GM12878 (cell line): ENCODE measurements at regions not wholly inside any gene's neighbourhood (a gene's known extent, or its start where the extent isn't known, plus 50 kb on each side); places are given as distances from the start of the nearest gene placed in this dataset.

Experiments used
- ATAC-seq: fragments of 200-7000 bp; cut with Tn5 transposase; 3 replicates; pipeline ENCODE4 v1.9.1; 2020; ENCODE audit warnings: mild to moderate bottlenecking, moderate library complexity
- BruUV-seq: library from RNA; stranded (reverse); fragments of 400-500 nt; replicated peaks from 2 replicates; lab custom pipeline; 2021; lab: Mats Ljungman, UMichigan
- CTCF ChIA-PET: fragments of 300-600 bp; sonication (Branson Sonifier 250); formaldehyde crosslinking; extraction: SDS; loops from one replicate; lab custom pipeline; 2021; ENCODE audit warnings: inconsistent platforms; lab: Yijun Ruan, JAX
- POLR2A ChIA-PET: fragments of 350-600 bp; formaldehyde crosslinking; extraction: SDS; loops from one replicate; lab custom pipeline; 2021; ENCODE audit warnings: inconsistent platforms; lab: Charles Lee
- RAD21 ChIA-PET: fragments of 300-600 bp; sonication (Branson Sonifier 250); formaldehyde crosslinking; loops from one replicate; lab custom pipeline; 2023; ENCODE audit warnings: antibody characterized with exemption; ENCODE audit not compliant: unreplicated experiment; lab: Charles Lee
- SMC1A ChIA-PET: fragments of 300-600 bp; sonication (Branson Sonifier 250); formaldehyde crosslinking; loops from one replicate; lab custom pipeline; 2023; ENCODE audit not compliant: unreplicated experiment, uncharacterized antibody; lab: Charles Lee
- DNase-seq: peaks from one replicate; pipeline ENCODE4 v3.0.0-alpha.2; 2011; ENCODE audit warnings: low read depth, low spot score
- FAIRE-seq: peaks from 3 replicates; lab custom pipeline; 2011; peaks lifted over from hg19 to GRCh38; lab: Jason Lieb, UNC
- H2AFZ ChIP-seq: 2 replicates; pipeline ENCODE4 v1.6.0; 2011; ENCODE audit warnings: low read depth, low read length, control low read depth; ENCODE audit not compliant: control insufficient read depth
- H3K27ac ChIP-seq: 2 replicates; pipeline ENCODE4 v1.5.1; 2011; ENCODE audit warnings: control low read depth; ENCODE audit not compliant: control insufficient read depth, insufficient read depth
- H3K27me3 ChIP-seq, 2 experiments: replicated peaks in 1 of 2; 2 replicates each; pipeline versions ENCODE4 v1.6.0 to v1.6.1; 2011; ENCODE audit warnings: low read length in 1 of 2; ENCODE audit not compliant: control insufficient read depth in 2 of 2, insufficient read depth in 2 of 2
- H3K36me3 ChIP-seq, 2 experiments: 2 replicates each; pipeline ENCODE4 v1.5.1; 2011; ENCODE audit warnings: low read length in 1 of 2; ENCODE audit not compliant: control insufficient read depth in 2 of 2, insufficient read depth in 2 of 2
- H3K4me1 ChIP-seq: 2 replicates; pipeline ENCODE4 v1.6.1; 2011; ENCODE audit warnings: mild to moderate bottlenecking, low read length, moderate library complexity, mixed read lengths; ENCODE audit not compliant: control insufficient read depth, insufficient read depth
- H3K4me2 ChIP-seq: 2 replicates; pipeline ENCODE4 v1.6.0; 2011; ENCODE audit warnings: control low read depth; ENCODE audit not compliant: control insufficient read depth, insufficient read depth
- H3K4me3 ChIP-seq: fragments of 200-600 bp; sonication (generic); 2 replicates; pipeline ENCODE4 v1.5.1; 2016
- H3K79me2 ChIP-seq: 2 replicates; pipeline ENCODE4 v1.6.0; 2011; ENCODE audit warnings: low read length; ENCODE audit not compliant: control insufficient read depth, insufficient read depth
- H3K9ac ChIP-seq: 2 replicates; pipeline ENCODE4 v1.8.0; 2011; ENCODE audit warnings: low read length, control low read depth, mixed read lengths; ENCODE audit not compliant: control insufficient read depth, insufficient read depth
- H3K9me3 ChIP-seq: replicated peaks from 3 replicates; pipeline ENCODE4 v1.5.1; 2011; ENCODE audit warnings: mild to moderate bottlenecking, low read length; ENCODE audit not compliant: control insufficient read depth, insufficient read depth
- H4K20me1 ChIP-seq: 2 replicates; pipeline ENCODE4 v1.6.0; 2011; ENCODE audit not compliant: control insufficient read depth, insufficient read depth
- CBX5 ChIP-seq: sonication (generic); IDR thresholded peaks from 2 replicates; pipeline ENCODE4 v1.6.1; 2016; ENCODE audit warnings: low read depth, moderate library complexity, mild to moderate bottlenecking, inconsistent platforms
- CTCF ChIP-seq, 3 experiments: IDR thresholded peaks in 2 of 3; conservative IDR thresholded peaks in 1 of 3; 2 replicates each; pipeline ENCODE4 v1.5.1; 2011; ENCODE audit warnings: low read depth in 3 of 3, low read length in 3 of 3, mild to moderate bottlenecking in 3 of 3, control low read depth in 2 of 3, moderate library complexity in 2 of 3, inconsistent platforms in 1 of 3, mixed read lengths in 1 of 3; ENCODE audit not compliant: control insufficient read depth in 2 of 3, insufficient read depth in 1 of 3; ENCODE audit errors: extremely low read depth in 1 of 3
- E4F1 ChIP-seq: fragments of 450-650 bp; IDR thresholded peaks from 2 replicates; pipeline ENCODE4 v1.6.1; 2018; ENCODE audit warnings: borderline replicate concordance, mild to moderate bottlenecking; ENCODE audit not compliant: partially characterized antibody
- EZH2 ChIP-seq: IDR thresholded peaks from 2 replicates; pipeline ENCODE4 v1.6.1; 2012; ENCODE audit warnings: low read depth, mild to moderate bottlenecking, control low read depth, inconsistent platforms, low read length, borderline replicate concordance; ENCODE audit not compliant: control insufficient read depth
- FOXM1 ChIP-seq: IDR thresholded peaks from 2 replicates; pipeline ENCODE4 v1.6.1; 2012; ENCODE audit warnings: low read depth, mild to moderate bottlenecking, inconsistent platforms, low read length, moderate library complexity
- GABPA ChIP-seq: IDR thresholded peaks from 2 replicates; pipeline ENCODE4 v1.6.1; 2014; ENCODE audit warnings: antibody characterized with exemption, low read depth, mild to moderate bottlenecking, inconsistent platforms
- HDAC2 ChIP-seq: fragments of 200-600 bp; sonication (generic); IDR thresholded peaks from 2 replicates; pipeline ENCODE4 v1.6.1; 2017
- IRF4 ChIP-seq: IDR thresholded peaks from 2 replicates; pipeline ENCODE4 v1.6.1; 2011; ENCODE audit warnings: low read depth, low read length
- MEF2A ChIP-seq: IDR thresholded peaks from 2 replicates; pipeline ENCODE4 v1.6.1; 2011; ENCODE audit warnings: low read depth, mild to moderate bottlenecking, low read length, moderate library complexity; ENCODE audit not compliant: insufficient read depth
- MLLT1 ChIP-seq: fragments of 450-650 bp; IDR thresholded peaks from 2 replicates; pipeline ENCODE4 v1.6.1; 2016; ENCODE audit warnings: mild to moderate bottlenecking
- POLR2AphosphoS2 ChIP-seq: IDR thresholded peaks from 2 replicates; pipeline ENCODE4 v1.6.1; 2011; ENCODE audit warnings: low read depth, mild to moderate bottlenecking, low read length, improper control_type of control experiment, moderate library complexity
- SMAD5 ChIP-seq: IDR thresholded peaks from 2 replicates; pipeline ENCODE4 v1.6.1; 2016; ENCODE audit warnings: antibody characterized with exemption, low read depth
- SMC3 ChIP-seq: IDR thresholded peaks from 2 replicates; pipeline ENCODE4 v1.6.1; 2011; ENCODE audit warnings: low read length, improper control_type of control experiment, borderline replicate concordance
- SUZ12 ChIP-seq: fragments of 200-600 bp; sonication (generic); IDR thresholded peaks from one replicate; pipeline ENCODE4 v1.6.1; 2018; ENCODE audit warnings: antibody characterized with exemption, mild to moderate bottlenecking; ENCODE audit not compliant: unreplicated experiment
- TAF1 ChIP-seq: IDR thresholded peaks from 2 replicates; pipeline ENCODE4 v1.6.1; 2011; ENCODE audit warnings: mild to moderate bottlenecking, low read depth, low read length, borderline replicate concordance
- WRNIP1 ChIP-seq: IDR thresholded peaks from 2 replicates; pipeline ENCODE4 v1.6.1; 2011; ENCODE audit warnings: low read depth, low read length, improper control_type of control experiment, borderline replicate concordance
- ZNF384 ChIP-seq: IDR thresholded peaks from 2 replicates; pipeline ENCODE4 v1.6.1; 2012; ENCODE audit warnings: low read depth, mild to moderate bottlenecking, low read length, improper control_type of control experiment, borderline replicate concordance
- WGBS: methylation state at CpG from one replicate; pipeline ENCODE4 v1.1.6; 2016; ENCODE audit warnings: low lambda C conversion rate; ENCODE audit not compliant: insufficient replicate concordance, insufficient coverage; ENCODE audit errors: missing lambda C conversion rate; 5-methylcytosine and 5-hydroxymethylcytosine counted together
- in situ Hi-C: fragments of 300-500 bp; cut with MboI; formaldehyde crosslinking; loops from 9 replicates; pipeline ENCODE4 v1.14.3; 2018; ENCODE audit warnings: mixed read lengths
- intact Hi-C: fragments of 100-400 bp; cut with micrococcal nuclease; formaldehyde crosslinking; loops from one replicate; pipeline ENCODE4 v1.14.2; 2022; ENCODE audit not compliant: unreplicated experiment

GRCh38 chr20:51227744-51228143, 204.8 kb upstream of the KCNG1 start:
- Histone ChIP-seq H3K4me3 (no peak overlapping the region), H2AFZ (no peak overlapping the region), H3K4me1 (no peaks in the 10 kb centered on the region), H3K27ac (no peak overlapping the region), H3K9ac (no peak overlapping the region), H4K20me1 (no peaks in the 10 kb centered on the region), H3K79me2 (no peaks in the 10 kb centered on the region), H3K36me3 (no peaks in the 10 kb centered on the region), H3K27me3 (peaks cover 0 to 3% of the 10 kb centered on the region in 2 experiments; a peak in 3 of 4 replicates), H3K4me2 (no peak overlapping the region), H3K9me3 (no peaks in the 10 kb centered on the region)
- 28% methylated on average over 3 of the region's 3 CpGs for WGBS
- ChIA-PET CTCF (no interaction called here), SMC1A (no interaction called here), POLR2A (no interaction called here), RAD21 (no interaction called here)
- DNase-seq (no peak), FAIRE-seq (no peak), ATAC-seq (no peak)
- BruUV-seq = no TSS peak
- intact Hi-C loops = no loop called here
- in situ Hi-C loops = no loop called here
- TF ChIP-seq GABPA (no peak), ZNF384 (no peak), TAF1 (no peak), WRNIP1 (no peak), FOXM1 (no peak), SMC3 (no peak), MLLT1 (no peak), IRF4 (no peak), E4F1 (no peak), CTCF (IDR thresholded peaks at IDR 0.05 in 2 of 3, conservative IDR thresholded peaks at IDR 0.05 in 1 of 3; ENCODE audit: control insufficient read depth in 2 of 3, extremely low read depth in 1 of 3, insufficient read depth in 1 of 3, low read depth in 3 of 3, low read length in 3 of 3) (no peak), HDAC2 (no peak), SUZ12 (no peak), MEF2A (no peak), POLR2AphosphoS2 (no peak), CBX5 (no peak), EZH2 (no peak), SMAD5 (no peak)
